Heart left ventricle (tissue), 13 donors: ENCODE measurements at regions not wholly inside any gene's neighbourhood (a gene's known extent, or its start where the extent isn't known, plus 50 kb on each side); places are given as distances from the start of the nearest gene placed in this dataset.

Experiments
- CTCF ChIP-seq, 12 donors: fragments of 200-600 bp; sonication (generic) in 4 of 12; IDR thresholded peaks; one replicate each; pipeline versions ENCODE4 v1.5.0 to v1.8.0; 2018 to 2022; ENCODE audit warnings: antibody characterized with exemption in 12 of 12, mild to moderate bottlenecking in 5 of 12
- POLR2A ChIP-seq, 2 donors: fragments of 450-650 bp; IDR thresholded peaks; one replicate each; pipeline ENCODE4 v1.6.1; 2017; ENCODE audit warnings: antibody characterized with exemption in 2 of 2, mild to moderate bottlenecking in 2 of 2, moderate library complexity in 2 of 2
- donor health status: ischemic (EF 13 %, LVEDD 7.1; RV severe dilation, severe dysfunction).
- donor health status: DM: no; HTN: yes; CAD: no.
- donor health status: DM: no; HTN: no; CAD: no.
- donor health status: ischemic (EF 25% LVEDD 6.9; RV normal size, moderate dysfunction).
- donor health status: ischemic (EF 25% LVEDD 5.7; RV mildly dilated, moderate dysfunction).
- donor health status: ischemic (EF 35%, LVEDD 5.7; RV mildly dilated, moderate dysfunction).
- donor health status: nonischemic (EF 11% LVEDD 7.7; RV severe dilation, severe dysfunction).
- donor health status: DM: yes; HTN: yes; CAD: no.
- donor health status: PGD.
- donor health status: ischemic (EF 29% LVEDD 5.4; RV normal size, mild dysfunction).
- donor health status: nonischemic (EF 23%, LVEDD 6.1; RV moderate dilation, normal function).

GRCh38 chr15:47299846-47300434 is 417.4 kb upstream of the SEMA6D start:
- TF ChIP-seq CTCF (IDR thresholded peaks at IDR 0.05): no peak
- TF ChIP-seq POLR2A (IDR thresholded peaks at IDR 0.05): no peak
